Common myeloid progenitor, CD34-positive (primary cell): ENCODE measurements at regions not wholly inside any gene's neighbourhood (a gene's known extent, or its start where the extent isn't known, plus 50 kb on each side); places are given as distances from the start of the nearest gene placed in this dataset.

Experiments
- CTCF ChIA-PET: fragments of 350-600 bp; sonication (Branson Sonifier 250); formaldehyde crosslinking; loops from one replicate; lab custom pipeline; 2021; ENCODE audit warnings: antibody characterized with exemption; lab: Charles Lee
- POLR2A ChIA-PET: fragments of 350-600 bp; sonication (Branson Sonifier 250); formaldehyde crosslinking; loops from one replicate; lab custom pipeline; 2021; ENCODE audit warnings: antibody characterized with exemption; lab: Charles Lee
- DNase-seq, 3 donors: peaks; one replicate each; pipeline versions ENCODE4 v3.0.0 to v3.0.0-alpha.2; 2013
- H3K27ac ChIP-seq, 2 experiments: 1 replicate in 1 of 2; 2 replicates in 1 of 2; pipeline ENCODE4 v1.7.0; 2013; ENCODE audit warnings: inconsistent platforms in 2 of 2, low read length in 2 of 2, mild to moderate bottlenecking in 2 of 2, low read depth in 1 of 2, moderate library complexity in 1 of 2; ENCODE audit not compliant: severe bottlenecking in 2 of 2, insufficient read depth in 1 of 2, poor library complexity in 1 of 2
- H3K27me3 ChIP-seq, 5 experiments: replicated peaks in 2 of 5; 1 replicate in 3 of 5; 2 replicates in 2 of 5; pipeline versions ENCODE4 v1.6.1 to v1.7.0; 2013; ENCODE audit warnings: low read length in 4 of 5, mild to moderate bottlenecking in 2 of 5, moderate library complexity in 2 of 5, inconsistent platforms in 1 of 5; ENCODE audit not compliant: insufficient read depth in 5 of 5, control insufficient read depth in 4 of 5
- H3K36me3 ChIP-seq, 4 experiments: 1 replicate in 2 of 4; 2 replicates in 2 of 4; pipeline versions ENCODE4 v1.6.1 to v1.7.0; 2013; ENCODE audit warnings: low read length in 3 of 4, control low read depth in 1 of 4, mild to moderate bottlenecking in 1 of 4; ENCODE audit not compliant: control insufficient read depth in 4 of 4, insufficient read depth in 4 of 4
- H3K4me1 ChIP-seq, 4 experiments: 1 replicate in 3 of 4; 2 replicates in 1 of 4; pipeline versions ENCODE4 v1.6.1 to v1.7.1; 2013; ENCODE audit warnings: low read length in 3 of 4, mild to moderate bottlenecking in 3 of 4, control low read depth in 1 of 4, inconsistent platforms in 1 of 4, moderate library complexity in 1 of 4; ENCODE audit not compliant: control insufficient read depth in 4 of 4, insufficient read depth in 4 of 4; ENCODE audit errors: control extremely low read depth in 1 of 4
- H3K4me3 ChIP-seq, 7 experiments: 1 replicate in 4 of 7; 2 replicates in 3 of 7; pipeline versions ENCODE4 v1.5.1 to v1.7.0; 2013; ENCODE audit warnings: mild to moderate bottlenecking in 7 of 7, low read length in 6 of 7, moderate library complexity in 6 of 7, inconsistent platforms in 2 of 7, low read depth in 2 of 7, control low read depth in 1 of 7; ENCODE audit not compliant: insufficient read depth in 4 of 7, control insufficient read depth in 1 of 7; ENCODE audit errors: extremely low read depth in 1 of 7
- H3K9me3 ChIP-seq, 5 experiments: 1 replicate in 4 of 5; 2 replicates in 1 of 5; pipeline versions ENCODE4 v1.6.1 to v1.7.1; 2013; ENCODE audit warnings: low read length in 4 of 5, mild to moderate bottlenecking in 2 of 5, inconsistent platforms in 1 of 5, low read depth in 1 of 5, moderate library complexity in 1 of 5; ENCODE audit not compliant: control insufficient read depth in 4 of 5, insufficient read depth in 2 of 5; ENCODE audit errors: control extremely low read depth in 1 of 5
- WGBS: methylation state at CpG from one replicate; pipeline ENCODE4 v1.1.5; 2013; ENCODE audit not compliant: insufficient coverage; 5-methylcytosine and 5-hydroxymethylcytosine counted together

GRCh38 chr5:78705826-78706225, 57.3 kb upstream of the LHFPL2 start:
- ChIA-PET POLR2A (no interaction called here), CTCF (no interaction called here)
- Histone ChIP-seq H3K9me3 (peaks cover 0 to 4% (median 0%) of the 10 kb centered on the region in 5 experiments), H3K4me1 (no peaks in the 10 kb centered on the region), H3K4me3 (no peak overlapping the region), H3K27me3 (no peaks in the 10 kb centered on the region), H3K36me3 (no peaks in the 10 kb centered on the region), H3K27ac (no peak overlapping the region)
- WGBS: 90% methylated on average over 2 of the region's 3 CpGs
- no peak for DNase-seq

- WGBS: 40% methylated on average over 1 of the region's 3 CpGs
- no peaks in the 10 kb centered on the region for H3K36me3 ChIP-seq
- POLR2A ChIA-PET: no interaction called here
- H3K4me3 ChIP-seq: no peak overlapping the region
- no peaks in the 10 kb centered on the region for H3K27me3 ChIP-seq
- no peaks in the 10 kb centered on the region for H3K4me1 ChIP-seq
- no peak overlapping the region for H3K27ac ChIP-seq
- DNase-seq: no peak
- H3K9me3 ChIP-seq: peaks cover 0 to 1% (median 0%) of the 10 kb centered on the region in 5 experiments
- CTCF ChIA-PET: no interaction called here
Observed at GRCh38 chr5:78701795-78702410, 53.3 kb upstream of the LHFPL2 start.

GRCh38 chr5:78699552-78700153, 51.1 kb upstream of the LHFPL2 start:
- Histone ChIP-seq H3K4me3 (no peak overlapping the region), H3K36me3 (no peaks in the 10 kb centered on the region), H3K27me3 (no peaks in the 10 kb centered on the region), H3K27ac (no peak overlapping the region), H3K4me1 (no peaks in the 10 kb centered on the region), H3K9me3 (peaks cover 0 to 3% (median under 1%) of the 10 kb centered on the region in 5 experiments)
- DNase-seq: peak in 2 of 3 donors; percentile 7 to 15
- 100% methylated on average over 2 of the region's 6 CpGs for WGBS
- ChIA-PET POLR2A (no interaction called here), CTCF (no interaction called here)

GRCh38 chr5:78698191-78698791, 49.7 kb upstream of the LHFPL2 start:
- H3K4me1 ChIP-seq: no peaks in the 10 kb centered on the region
- CTCF ChIA-PET: no interaction called here
- no peaks in the 10 kb centered on the region for H3K27me3 ChIP-seq
- POLR2A ChIA-PET: no interaction called here
- no peak for DNase-seq
- 91% methylated on average over 3 of the region's 4 CpGs for whole genome bisulfite sequencing
- no peak overlapping the region for H3K4me3 ChIP-seq
- peaks cover 0 to 4% (median 3%) of the 10 kb centered on the region in 5 experiments for H3K9me3 ChIP-seq
- no peak overlapping the region for H3K27ac ChIP-seq
- no peaks in the 10 kb centered on the region for H3K36me3 ChIP-seq
